ENCODE measurements at regions not wholly inside any gene's neighbourhood (a gene's known extent, or its start where the extent isn't known, plus 50 kb on each side); places are given as distances from the start of the nearest gene placed in this dataset.
"Not testable (repeated sequence)": the region's sequence is repeated elsewhere in the genome, so short reads cannot be mapped to it uniquely, and the experiment has no call there.

GRCh38 chr3:196147116-196147515, 64.1 kb downstream of the ZDHHC19 start:
- no peak for DNase-seq

GRCh38 chr3:196145468-196146262, 63.8 kb upstream of the TFRC start:
- no peak for DNase-seq

GRCh38 chr3:196144383-196145105, 62.7 kb upstream of the TFRC start:
- DNase-seq, result peak; percentile 36

GRCh38 chr3:196143708-196144382, 62.0 kb upstream of the TFRC start:
- DNase-seq, result no peak

GRCh38 chr3:196142202-196142956, 60.5 kb upstream of the TFRC start:
- no peak for DNase-seq

- DNase-seq, result no peak
Observed at GRCh38 chr3:196141866-196142201, 59.9 kb upstream of the TFRC start.

- no peak for DNase-seq
Observed at GRCh38 chr3:196141052-196141865, 59.4 kb upstream of the TFRC start.

- no peak for DNase-seq
Observed at GRCh38 chr3:196140224-196140623, 58.3 kb upstream of the TFRC start.

GRCh38 chr3:196139281-196139680, 57.4 kb upstream of the TFRC start:
- no peak for DNase-seq

- DNase-seq, result peak; percentile 43
Observed at GRCh38 chr3:196138482-196139254, 56.8 kb upstream of the TFRC start.

GRCh38 chr3:196136640-196136989, 54.7 kb upstream of the TFRC start:
- not testable (repeated sequence) for DNase-seq

DNA sequence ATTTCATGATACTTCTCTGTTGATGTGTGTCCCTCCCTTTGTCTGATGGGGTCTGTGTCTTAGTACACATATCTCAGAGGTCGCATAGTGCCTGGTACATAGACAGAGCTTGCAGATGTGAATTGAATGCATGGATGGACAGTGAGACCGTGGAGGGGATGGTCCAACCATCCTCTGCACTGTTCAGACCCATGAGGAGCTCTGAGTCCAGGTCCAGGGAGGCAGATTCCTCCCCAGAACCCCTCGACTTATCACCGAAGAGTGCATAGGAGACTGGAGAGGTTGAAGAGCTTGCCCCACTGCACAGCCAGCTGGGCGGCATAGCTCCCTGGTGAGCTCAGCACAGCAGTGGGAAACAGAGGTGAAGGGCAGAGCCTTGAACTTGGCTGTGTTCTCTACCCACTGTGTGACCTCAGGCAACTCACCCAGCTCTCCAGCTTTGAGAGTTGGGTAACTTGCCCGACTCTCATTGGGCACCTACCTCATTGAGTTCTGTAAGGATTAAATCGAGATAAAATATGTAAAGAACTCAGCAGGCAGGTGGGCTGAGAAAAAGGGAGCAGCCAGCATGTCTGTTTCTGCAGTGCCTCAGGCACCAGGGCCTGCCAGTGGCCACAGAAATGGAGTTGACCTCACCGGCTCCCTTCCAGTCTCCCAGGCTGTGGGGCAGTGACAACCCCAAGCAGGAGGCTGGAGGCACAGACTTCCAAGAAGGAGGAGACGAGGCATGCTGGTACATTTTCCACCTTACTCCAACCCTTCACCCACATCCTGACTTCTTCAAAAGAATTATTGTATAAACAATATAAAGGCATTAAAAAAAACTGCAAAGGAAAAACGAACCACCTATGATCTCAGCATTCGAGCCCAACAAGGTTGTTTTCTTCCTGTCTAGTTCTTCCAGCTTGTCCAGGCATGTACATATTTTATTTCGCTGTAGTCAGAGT, 54.1 kb upstream of the TFRC start:
- no peak for DNase-seq

- DNase-seq, result no peak
Observed at GRCh38 chr3:196134691-196135090, 52.8 kb upstream of the TFRC start.

- DNase-seq, result not testable (repeated sequence)
Observed at GRCh38 chr3:196133869-196134268, 52.0 kb upstream of the TFRC start.

GRCh38 chr3:196131921-196132320, 50.0 kb upstream of the TFRC start:
- DNase-seq, result no peak

Data from fibroblast of upper back skin (primary cell).